IMR-90 (cell line): ENCODE measurements at regions not wholly inside any gene's neighbourhood (a gene's known extent, or its start where the extent isn't known, plus 50 kb on each side); places are given as distances from the start of the nearest gene placed in this dataset.

Experiments used
- ATAC-seq: fragments of 200-7000 bp; cut with Tn5 transposase; 2 replicates; pipeline ENCODE4 v1.9.1; 2020; ENCODE audit warnings: low read depth, mild to moderate bottlenecking, moderate library complexity
- BruUV-seq: library from RNA; stranded (reverse); fragments of 400-500 nt; replicated peaks from 2 replicates; lab custom pipeline; 2021; lab: Mats Ljungman, UMichigan
- CTCF ChIA-PET: fragments of 300-600 bp; formaldehyde crosslinking; extraction: SDS; loops from one replicate; lab custom pipeline; 2021; ENCODE audit warnings: antibody characterized with exemption; lab: Yijun Ruan, JAX
- POLR2A ChIA-PET: fragments of 300-600 bp; sonication (Branson Sonifier 250); formaldehyde crosslinking; loops from one replicate; lab custom pipeline; 2022; ENCODE audit warnings: antibody characterized with exemption; ENCODE audit not compliant: unreplicated experiment; lab: Charles Lee
- DNase-seq: peaks from one replicate; pipeline ENCODE4 v3.0.0; 2013
- H2AFZ ChIP-seq: replicated peaks from 2 replicates; pipeline ENCODE3; 2013; ENCODE audit warnings: low read length, mild to moderate bottlenecking; ENCODE audit not compliant: poor library complexity
- H2AK5ac ChIP-seq: 2 replicates; pipeline ENCODE4 v1.6.1; 2013; ENCODE audit warnings: low read depth, low read length, inconsistent platforms
- H2AK9ac ChIP-seq: replicated peaks from 2 replicates; pipeline ENCODE3; 2013; ENCODE audit warnings: mild to moderate bottlenecking, low read depth, low read length, moderate library complexity; ENCODE audit not compliant: poor library complexity
- H2BK120ac ChIP-seq: 2 replicates; pipeline ENCODE4 v1.6.1; 2013; ENCODE audit warnings: low read depth, low read length, inconsistent platforms
- H2BK15ac ChIP-seq: 3 replicates; pipeline ENCODE4 v1.6.1; 2013; ENCODE audit warnings: low read depth, low read length, inconsistent platforms
- H2BK20ac ChIP-seq: 2 replicates; pipeline ENCODE4 v1.6.1; 2013; ENCODE audit warnings: low read depth, mild to moderate bottlenecking, inconsistent platforms, low read length, moderate library complexity
- H2BK5ac ChIP-seq: 2 replicates; pipeline ENCODE4 v1.6.1; 2013; ENCODE audit warnings: mild to moderate bottlenecking, low read depth, low read length, inconsistent platforms; ENCODE audit not compliant: poor library complexity, severe bottlenecking
- H3K14ac ChIP-seq: replicated peaks from 2 replicates; pipeline ENCODE4 v1.6.1; 2013; ENCODE audit warnings: low read depth, low read length, inconsistent platforms
- H3K18ac ChIP-seq: 2 replicates; pipeline ENCODE4 v1.6.1; 2013; ENCODE audit warnings: low read depth, low read length, control low read depth
- H3K23ac ChIP-seq: 2 replicates; pipeline ENCODE4 v1.6.1; 2013; ENCODE audit warnings: low read depth, low read length, inconsistent platforms
- H3K27ac ChIP-seq: 2 replicates; pipeline ENCODE4 v1.5.1; 2013; ENCODE audit warnings: mild to moderate bottlenecking, control low read depth, low read length; ENCODE audit not compliant: insufficient read depth
- H3K27me3 ChIP-seq: 2 replicates; pipeline ENCODE4 v1.6.1; 2013; ENCODE audit warnings: low read length; ENCODE audit not compliant: control insufficient read depth, insufficient read depth
- H3K36me3 ChIP-seq: 2 replicates; pipeline ENCODE4 v1.6.1; 2013; ENCODE audit warnings: low read length, mixed read lengths; ENCODE audit not compliant: control insufficient read depth, insufficient read depth
- H3K4ac ChIP-seq: 2 replicates; pipeline ENCODE4 v1.6.1; 2013; ENCODE audit warnings: low read depth, low read length, inconsistent platforms
- H3K4me1 ChIP-seq: 2 replicates; pipeline ENCODE4 v1.6.1; 2013; ENCODE audit warnings: low read length, mixed read lengths; ENCODE audit not compliant: control insufficient read depth, insufficient read depth
- H3K4me2 ChIP-seq: 2 replicates; pipeline ENCODE4 v1.6.1; 2013; ENCODE audit warnings: low read depth, mild to moderate bottlenecking, control low read depth, low read length, moderate library complexity
- H3K4me3 ChIP-seq: 2 replicates; pipeline ENCODE4 v1.5.1; 2013; ENCODE audit warnings: low read depth, mild to moderate bottlenecking, control low read depth, low read length, moderate library complexity; ENCODE audit not compliant: insufficient read depth
- H3K56ac ChIP-seq: 2 replicates; pipeline ENCODE4 v1.6.1; 2013; ENCODE audit warnings: low read length, inconsistent platforms; ENCODE audit not compliant: insufficient read depth; ENCODE audit errors: extremely low read depth
- H3K79me1 ChIP-seq, 2 experiments: 2 replicates each; pipeline ENCODE4 v1.6.1; 2013; ENCODE audit warnings: low read length in 2 of 2, inconsistent platforms in 1 of 2, low read depth in 1 of 2
- H3K9ac ChIP-seq: 2 replicates; pipeline ENCODE4 v1.6.1; 2013; ENCODE audit warnings: low read depth, low read length, control low read depth
- H3K9me1 ChIP-seq: 2 replicates; pipeline ENCODE4 v1.6.1; 2013; ENCODE audit warnings: low read length, inconsistent platforms; ENCODE audit not compliant: insufficient read depth
- H3K9me3 ChIP-seq: 2 replicates; pipeline ENCODE4 v1.6.1; 2013; ENCODE audit warnings: low read length; ENCODE audit not compliant: control insufficient read depth, insufficient read depth
- H4K20me1 ChIP-seq: 2 replicates; pipeline ENCODE4 v1.6.1; 2013; ENCODE audit warnings: low read length, inconsistent platforms; ENCODE audit not compliant: insufficient read depth
- H4K5ac ChIP-seq: 2 replicates; pipeline ENCODE4 v1.6.1; 2013; ENCODE audit warnings: mild to moderate bottlenecking, low read depth, low read length, control low read depth
- H4K8ac ChIP-seq, 2 experiments: 2 replicates each; pipeline ENCODE4 v1.6.1; 2013; ENCODE audit warnings: low read depth in 2 of 2, low read length in 2 of 2, control low read depth in 1 of 2, inconsistent platforms in 1 of 2
- H4K91ac ChIP-seq: 2 replicates; pipeline ENCODE4 v1.6.1; 2013; ENCODE audit warnings: low read depth, low read length, inconsistent platforms; ENCODE audit not compliant: insufficient read depth
- MXI1 ChIP-seq: IDR thresholded peaks from 2 replicates; pipeline ENCODE4 v1.6.1; 2012; ENCODE audit warnings: low read depth, mild to moderate bottlenecking, low read length, moderate library complexity, borderline replicate concordance
- RAD21 ChIP-seq: IDR thresholded peaks from 2 replicates; pipeline ENCODE4 v1.6.1; 2012; ENCODE audit warnings: low read length, improper control_type of control experiment
- RCOR1 ChIP-seq: IDR thresholded peaks from 2 replicates; pipeline ENCODE4 v1.6.1; 2012; ENCODE audit warnings: mild to moderate bottlenecking, low read length, improper control_type of control experiment; ENCODE audit not compliant: insufficient replicate concordance
- SMC3 ChIP-seq: fragments of 150-350 bp; IDR thresholded peaks from 2 replicates; pipeline ENCODE4 v1.6.1; 2016; ENCODE audit warnings: low read depth, mild to moderate bottlenecking, antibody characterized with exemption, low read length, moderate library complexity
- WGBS, 2 experiments: methylation state at CpG; one replicate each; pipeline versions ENCODE4 v1.1.5 to v1.1.7; 2013; ENCODE audit warnings: missing lambda C conversion rate in 2 of 2; ENCODE audit not compliant: insufficient read length in 1 of 2; ENCODE audit errors: extremely low coverage in 2 of 2; 5-methylcytosine and 5-hydroxymethylcytosine counted together
- dilution Hi-C: fragments of 300-500 bp; cut with HindIII; formaldehyde crosslinking; loops from one replicate; pipeline ENCODE4 v1.14.3; 2018; ENCODE audit warnings: low sequenced_read_pairs; ENCODE audit not compliant: unreplicated experiment
- in situ Hi-C: fragments of 300-500 bp; cut with MboI; formaldehyde crosslinking; loops from 3 replicates; pipeline ENCODE4 v1.14.3; 2019; ENCODE audit warnings: low sequenced_read_pairs, inconsistent platforms, mixed read lengths
- intact Hi-C: fragments of 100-400 bp; cut with micrococcal nuclease; formaldehyde crosslinking; loops from 2 replicates; pipeline ENCODE4 v1.10.0; 2022
- TF ChIP-seq, protein P1 (sequence below): conservative IDR thresholded peaks from 2 replicates; pipeline ENCODE4 v1.5.1; 2012; ENCODE audit warnings: mild to moderate bottlenecking, low read depth, low read length, improper control_type of control experiment

DNA sequence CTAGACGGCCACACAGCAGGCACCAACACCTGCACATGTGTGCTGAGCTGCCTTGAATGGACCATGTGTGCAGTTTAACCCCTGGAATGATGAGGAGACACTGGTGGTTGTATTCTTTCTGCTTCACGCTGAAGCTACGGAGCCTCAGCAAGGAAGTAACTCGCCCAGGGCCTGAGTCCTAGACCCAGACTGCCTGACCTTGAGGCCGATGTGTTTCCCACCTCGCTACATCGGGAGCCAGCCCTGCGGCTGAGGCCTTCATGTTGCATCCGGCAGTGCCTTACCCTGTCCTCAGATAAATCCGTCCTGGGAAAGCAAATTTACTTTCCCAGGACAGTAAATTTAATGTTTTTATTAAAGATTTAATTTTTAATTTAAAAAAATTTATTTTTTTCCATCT lies 110.0 kb upstream of the MTHFD1L start:
- H3K23ac ChIP-seq, result no peak overlapping the region
- in situ Hi-C loops (no loop called here), intact Hi-C loops (no loop called here), dilution Hi-C loops (no loop called here)
- H4K91ac ChIP-seq, result no peak overlapping the region
- H3K9me3 ChIP-seq, result no peaks in the 10 kb centered on the region
- H3K14ac ChIP-seq, result no peak overlapping the region
- H2BK20ac ChIP-seq, result no peak overlapping the region
- H4K5ac ChIP-seq, result no peak overlapping the region
- no peaks in the 10 kb centered on the region for H3K9me1 ChIP-seq
- H4K8ac ChIP-seq, result no peak overlapping the region
- TF ChIP-seq, protein P1, sequence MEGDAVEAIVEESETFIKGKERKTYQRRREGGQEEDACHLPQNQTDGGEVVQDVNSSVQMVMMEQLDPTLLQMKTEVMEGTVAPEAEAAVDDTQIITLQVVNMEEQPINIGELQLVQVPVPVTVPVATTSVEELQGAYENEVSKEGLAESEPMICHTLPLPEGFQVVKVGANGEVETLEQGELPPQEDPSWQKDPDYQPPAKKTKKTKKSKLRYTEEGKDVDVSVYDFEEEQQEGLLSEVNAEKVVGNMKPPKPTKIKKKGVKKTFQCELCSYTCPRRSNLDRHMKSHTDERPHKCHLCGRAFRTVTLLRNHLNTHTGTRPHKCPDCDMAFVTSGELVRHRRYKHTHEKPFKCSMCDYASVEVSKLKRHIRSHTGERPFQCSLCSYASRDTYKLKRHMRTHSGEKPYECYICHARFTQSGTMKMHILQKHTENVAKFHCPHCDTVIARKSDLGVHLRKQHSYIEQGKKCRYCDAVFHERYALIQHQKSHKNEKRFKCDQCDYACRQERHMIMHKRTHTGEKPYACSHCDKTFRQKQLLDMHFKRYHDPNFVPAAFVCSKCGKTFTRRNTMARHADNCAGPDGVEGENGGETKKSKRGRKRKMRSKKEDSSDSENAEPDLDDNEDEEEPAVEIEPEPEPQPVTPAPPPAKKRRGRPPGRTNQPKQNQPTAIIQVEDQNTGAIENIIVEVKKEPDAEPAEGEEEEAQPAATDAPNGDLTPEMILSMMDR, result no peak
- TF ChIP-seq MXI1 (no peak), RAD21 (no peak), SMC3 (no peak), RCOR1 (no peak)
- H3K79me1 ChIP-seq, result no peaks in the 10 kb centered on the region
- DNase-seq (no peak), ATAC-seq (no peak)
- no peak overlapping the region for H2AK5ac ChIP-seq
- H3K27me3 ChIP-seq, result peaks cover 2% of the 10 kb centered on the region; the same call in 1 of the 2 replicates
- ChIA-PET CTCF (no interaction called here), POLR2A (no interaction called here)
- no peak overlapping the region for H2BK15ac ChIP-seq
- no peak overlapping the region for H2BK5ac ChIP-seq
- H2AK9ac ChIP-seq, result no peak overlapping the region
- 100% methylated on average over 2 of the region's 10 CpGs; no CpG with 5 or more reads in 1 of the 2 experiments for whole genome bisulfite sequencing, 2 experiments
- H4K20me1 ChIP-seq, result no peaks in the 10 kb centered on the region
- no peak overlapping the region for H3K4me3 ChIP-seq
- no TSS peak for BruUV-seq
- H3K9ac ChIP-seq, result no peak overlapping the region
- H2AFZ ChIP-seq, result no peak overlapping the region
- no peak overlapping the region for H3K4me2 ChIP-seq
- no peak overlapping the region for H3K4ac ChIP-seq
- H3K36me3 ChIP-seq, result no peaks in the 10 kb centered on the region
- H3K27ac ChIP-seq, result no peak overlapping the region
- H3K56ac ChIP-seq, result no peak overlapping the region
- H3K18ac ChIP-seq, result no peak overlapping the region
- H3K4me1 ChIP-seq, result no peaks in the 10 kb centered on the region
- no peak overlapping the region for H2BK120ac ChIP-seq
